SK-N-SH treated with all-trans-retinoic acid at 6 μM for 48 hours (cell line): ENCODE measurements at regions not wholly inside any gene's neighbourhood (a gene's known extent, or its start where the extent isn't known, plus 50 kb on each side); places are given as distances from the start of the nearest gene placed in this dataset.

Experiments used
- ARNTL ChIP-seq: fragments of 450-650 bp; formaldehyde crosslinking; IDR thresholded peaks from 2 replicates; pipeline ENCODE4 v1.5.0; 2020; ENCODE audit warnings: low read depth, mild to moderate bottlenecking, moderate library complexity, borderline replicate concordance
- BACH2 ChIP-seq: fragments of 250-450 bp; sonication (Bioruptor Pico); IDR thresholded peaks from 2 replicates; pipeline ENCODE4 v1.9.0; 2021; ENCODE audit warnings: mild to moderate bottlenecking, borderline replicate concordance
- ESRRG ChIP-seq: fragments of 250-450 bp; sonication (Bioruptor Pico); IDR thresholded peaks from 2 replicates; pipeline ENCODE4 v1.6.1; 2021; ENCODE audit warnings: mild to moderate bottlenecking
- ISL1 ChIP-seq: fragments of 250-450 bp; sonication (Bioruptor Pico); IDR thresholded peaks from 2 replicates; pipeline ENCODE4 v2.1.2; 2022; ENCODE audit warnings: mild to moderate bottlenecking, moderate library complexity
- PPARA ChIP-seq: fragments of 250-450 bp; sonication (Bioruptor Pico); IDR thresholded peaks from 2 replicates; pipeline ENCODE4 v1.5.0; 2020; ENCODE audit warnings: mild to moderate bottlenecking, borderline replicate concordance
- TCF4 ChIP-seq: fragments of 250-450 bp; sonication (Bioruptor Pico); IDR thresholded peaks from 2 replicates; pipeline ENCODE4 v1.8.0; 2021; ENCODE audit warnings: mild to moderate bottlenecking, moderate library complexity, borderline replicate concordance
- ZNF8 ChIP-seq: fragments of 450-650 bp; formaldehyde crosslinking; IDR thresholded peaks from 2 replicates; pipeline ENCODE4 v1.5.0; 2020; ENCODE audit warnings: mild to moderate bottlenecking, moderate library complexity

DNA sequence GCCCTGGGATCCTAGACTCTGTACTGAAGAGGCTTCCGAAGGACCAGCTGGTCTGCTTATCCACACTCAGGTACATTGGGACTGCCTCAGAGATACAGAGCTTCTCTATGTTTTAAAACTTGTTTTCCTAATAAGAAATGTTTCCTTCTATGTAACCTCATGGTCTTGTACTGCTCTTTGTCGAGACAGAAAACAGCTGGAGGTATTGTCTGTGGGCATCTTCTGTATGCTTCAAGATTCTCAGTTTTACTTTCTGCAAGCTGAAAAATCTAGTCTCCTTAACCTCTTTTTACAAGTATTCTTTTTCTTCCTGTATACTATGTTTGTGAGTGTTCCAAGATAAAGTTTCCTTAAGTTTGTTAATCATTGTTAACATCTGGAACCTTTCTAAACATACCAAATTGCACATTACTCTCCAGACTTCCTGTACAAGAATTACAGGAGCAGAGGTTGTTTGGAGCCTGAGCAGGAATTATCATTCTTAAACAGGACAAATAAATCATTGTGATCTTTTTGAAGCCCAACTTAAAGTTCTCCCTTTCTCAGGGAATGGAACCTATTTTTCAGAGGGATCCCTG, 358.3 kb upstream of the CFAP20DC start:
- TF ChIP-seq PPARA (CRISPR knock-in tag) = no peak
- TF ChIP-seq ISL1 (CRISPR knock-in tag) = no peak
- no peak for TF ChIP-seq BACH2 (CRISPR knock-in tag)
- no peak for TF ChIP-seq ESRRG (CRISPR knock-in tag)
- no peak for TF ChIP-seq ZNF8 (CRISPR knock-in tag)
- no peak for TF ChIP-seq TCF4
- TF ChIP-seq ARNTL = no peak
